ACC112 (cell line): ENCODE measurements at regions not wholly inside any gene's neighbourhood (a gene's known extent, or its start where the extent isn't known, plus 50 kb on each side); places are given as distances from the start of the nearest gene placed in this dataset.

Experiments
- H2AFZ ChIP-seq: fragments of 200-600 bp; sonication (generic); one replicate; pipeline ENCODE4 v1.6.0; 2017; ENCODE audit warnings: antibody characterized with exemption, low read length; ENCODE audit not compliant: unreplicated experiment
- H3K27ac ChIP-seq: fragments of 200-600 bp; sonication (generic); 2 replicates; pipeline ENCODE4 v1.5.1; 2014; ENCODE audit warnings: low read depth, mild to moderate bottlenecking, antibody characterized with exemption, low read length, moderate library complexity
- H3K27me3 ChIP-seq: fragments of 200-600 bp; sonication (generic); 2 replicates; pipeline ENCODE4 v1.6.1; 2014; ENCODE audit warnings: mild to moderate bottlenecking, antibody characterized with exemption, low read length, moderate library complexity, mixed read lengths; ENCODE audit not compliant: insufficient read depth
- H3K36me3 ChIP-seq: fragments of 200-600 bp; sonication (generic); 2 replicates; pipeline ENCODE4 v1.6.1; 2016; ENCODE audit warnings: mild to moderate bottlenecking, antibody characterized with exemption, low read length, moderate library complexity, mixed read lengths; ENCODE audit not compliant: insufficient read depth
- H3K4me1 ChIP-seq: fragments of 200-600 bp; sonication (generic); one replicate; pipeline ENCODE4 v1.6.1; 2016; ENCODE audit warnings: low read length, mixed read lengths; ENCODE audit not compliant: insufficient read depth, unreplicated experiment, control insufficient read depth
- H3K4me3 ChIP-seq: fragments of 200-600 bp; sonication (generic); 2 replicates; pipeline ENCODE4 v1.5.1; 2014; ENCODE audit warnings: mild to moderate bottlenecking, low read depth, low read length
- H3K79me2 ChIP-seq: fragments of 200-600 bp; sonication (generic); one replicate; pipeline ENCODE4 v1.6.0; 2016; ENCODE audit warnings: low read length; ENCODE audit not compliant: control insufficient read depth, unreplicated experiment, insufficient read depth

DNA sequence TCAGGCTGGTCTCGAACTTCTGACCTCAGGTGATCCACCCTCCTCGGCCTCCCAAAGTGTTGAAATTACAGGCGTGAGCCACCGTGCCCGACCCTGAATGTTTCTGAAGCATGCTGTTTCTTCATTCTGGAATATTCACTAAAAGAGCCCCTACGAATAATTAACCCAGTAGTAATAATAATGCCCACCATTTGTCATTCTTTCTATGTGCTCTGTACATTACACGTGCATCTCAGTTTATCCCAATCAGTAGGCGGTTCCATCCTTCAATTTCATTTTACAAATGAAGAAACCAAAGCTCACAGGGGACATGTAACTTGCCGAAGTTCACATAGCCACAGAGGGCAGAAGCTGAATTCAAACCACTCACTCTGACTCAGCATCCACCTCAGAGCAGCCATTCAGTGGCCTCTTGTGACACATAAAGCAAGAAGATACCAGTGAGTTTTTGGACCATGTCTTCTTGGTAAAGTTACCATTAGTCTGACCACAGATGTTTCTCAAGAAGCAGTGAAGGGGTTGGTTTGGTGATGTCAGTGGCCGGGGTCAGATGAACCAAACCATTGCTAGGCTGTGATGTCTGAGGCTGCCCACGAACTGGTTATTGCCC lies 71.9 kb upstream of the DUSP5 start:
- H3K4me3 ChIP-seq, result no peak overlapping the region
- H2AFZ ChIP-seq, result no peak overlapping the region
- H3K4me1 ChIP-seq, result peaks cover 87% of the 10 kb centered on the region
- H3K79me2 ChIP-seq, result no peaks in the 10 kb centered on the region
- no peaks in the 10 kb centered on the region for H3K27me3 ChIP-seq
- no peaks in the 10 kb centered on the region for H3K36me3 ChIP-seq
- peak overlapping the region; percentile 98 for H3K27ac ChIP-seq

DNA sequence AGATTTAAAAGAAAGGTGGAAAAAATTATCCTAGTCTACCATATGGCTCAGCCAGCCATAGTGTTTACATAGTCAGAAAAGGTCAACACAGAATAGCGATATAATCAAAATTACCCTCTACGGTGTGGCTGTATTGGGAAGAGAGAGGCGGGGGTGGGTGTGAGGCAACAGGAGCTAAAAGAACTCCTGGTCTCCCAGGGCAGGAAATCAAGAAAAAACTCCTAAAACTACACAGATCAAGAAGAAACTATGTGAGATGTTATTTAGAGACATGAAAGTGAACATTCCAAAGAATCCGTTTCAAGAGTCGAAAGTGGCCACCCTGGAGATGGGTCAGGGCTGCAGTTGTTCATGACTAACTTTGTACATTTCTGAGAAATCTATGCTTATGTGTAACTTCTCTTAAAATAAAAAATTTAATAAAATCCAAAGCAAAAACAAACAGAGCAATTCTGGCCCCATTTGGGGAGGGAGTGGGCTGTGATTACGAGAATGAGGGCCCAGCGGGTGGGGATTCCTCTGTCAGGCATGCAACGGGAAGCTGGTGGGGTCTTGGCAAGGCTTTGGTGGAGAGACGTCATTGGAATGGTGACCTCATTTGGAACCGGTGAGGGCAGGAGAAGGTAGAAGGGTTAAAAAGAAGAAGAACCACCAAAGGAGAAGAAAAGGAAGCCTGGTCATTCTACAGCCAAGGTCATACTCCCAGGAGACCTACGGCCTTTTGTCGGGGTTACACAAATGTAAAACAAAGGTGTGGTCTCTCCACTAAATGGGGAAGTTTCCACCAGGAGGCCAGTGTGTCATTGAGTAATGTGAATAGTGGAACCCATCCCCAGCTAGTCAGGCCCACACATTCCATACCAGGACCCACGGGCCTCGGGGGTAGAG lies 71.2 kb upstream of the DUSP5 start:
- Histone ChIP-seq H3K79me2 (no peaks in the 10 kb centered on the region), H2AFZ (peak overlapping the region; percentile 71), H3K4me1 (peaks cover 79% of the 10 kb centered on the region), H3K36me3 (no peaks in the 10 kb centered on the region), H3K27me3 (no peaks in the 10 kb centered on the region), H3K27ac (peak overlapping the region; percentile 98), H3K4me3 (no peak overlapping the region)

DNA sequence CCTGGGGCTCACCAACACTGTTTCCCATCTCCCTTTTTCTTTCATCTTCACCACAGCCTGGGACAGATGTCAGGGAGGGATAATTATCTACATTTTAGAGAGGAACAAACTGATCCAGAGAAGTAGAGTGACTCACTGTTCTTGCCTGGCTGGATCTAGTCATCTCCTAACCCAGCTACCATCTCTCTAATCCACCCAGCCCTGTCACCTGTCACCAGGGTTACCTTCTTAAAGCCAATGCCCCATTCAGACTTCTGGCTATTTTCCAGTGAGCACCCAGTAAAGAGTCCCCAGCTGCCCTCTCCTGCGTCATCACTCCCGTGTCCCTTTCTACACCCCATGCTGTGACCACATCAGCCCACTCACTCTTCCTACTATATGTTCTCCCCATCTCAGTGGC lies 68.4 kb upstream of the DUSP5 start:
- Histone ChIP-seq H3K79me2 (no peaks in the 10 kb centered on the region), H3K36me3 (no peaks in the 10 kb centered on the region), H3K4me3 (no peak overlapping the region), H3K27ac (peak overlapping the region; percentile 98), H3K27me3 (no peaks in the 10 kb centered on the region), H3K4me1 (peaks cover 58% of the 10 kb centered on the region), H2AFZ (no peak overlapping the region)

- H3K27ac ChIP-seq, result no peak overlapping the region
- H3K79me2 ChIP-seq, result no peaks in the 10 kb centered on the region
- no peaks in the 10 kb centered on the region for H3K27me3 ChIP-seq
- no peak overlapping the region for H2AFZ ChIP-seq
- H3K4me1 ChIP-seq, result peaks cover 51% of the 10 kb centered on the region
- no peaks in the 10 kb centered on the region for H3K36me3 ChIP-seq
- no peak overlapping the region for H3K4me3 ChIP-seq
Measured at GRCh38 chr10:110430340-110431273, 67.1 kb upstream of the DUSP5 start.

DNA sequence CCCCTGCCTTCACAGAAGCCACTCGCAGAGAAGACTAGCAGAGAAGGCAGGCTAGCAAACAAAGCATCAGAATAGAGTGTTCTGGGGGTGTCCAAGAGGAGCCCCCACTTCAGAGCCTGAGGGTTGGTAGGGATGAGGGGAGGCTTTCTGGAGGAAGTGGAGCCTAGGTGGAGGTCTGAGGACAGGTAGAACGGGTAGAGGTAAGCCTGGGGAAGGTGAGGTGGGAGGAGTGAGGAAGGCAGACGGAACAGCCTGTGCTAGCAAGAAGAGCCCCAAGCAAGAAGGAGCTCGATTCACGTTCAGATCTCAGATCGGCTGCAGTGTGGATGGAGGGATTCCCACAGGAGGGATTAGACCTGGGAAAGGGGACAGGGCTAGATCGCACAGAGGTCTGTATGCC lies 66.0 kb upstream of the DUSP5 start:
- H3K27me3 ChIP-seq, result no peaks in the 10 kb centered on the region
- peaks cover 41% of the 10 kb centered on the region for H3K4me1 ChIP-seq
- no peak overlapping the region for H3K27ac ChIP-seq
- H3K4me3 ChIP-seq, result no peak overlapping the region
- no peak overlapping the region for H2AFZ ChIP-seq
- no peaks in the 10 kb centered on the region for H3K36me3 ChIP-seq
- no peaks in the 10 kb centered on the region for H3K79me2 ChIP-seq

DNA sequence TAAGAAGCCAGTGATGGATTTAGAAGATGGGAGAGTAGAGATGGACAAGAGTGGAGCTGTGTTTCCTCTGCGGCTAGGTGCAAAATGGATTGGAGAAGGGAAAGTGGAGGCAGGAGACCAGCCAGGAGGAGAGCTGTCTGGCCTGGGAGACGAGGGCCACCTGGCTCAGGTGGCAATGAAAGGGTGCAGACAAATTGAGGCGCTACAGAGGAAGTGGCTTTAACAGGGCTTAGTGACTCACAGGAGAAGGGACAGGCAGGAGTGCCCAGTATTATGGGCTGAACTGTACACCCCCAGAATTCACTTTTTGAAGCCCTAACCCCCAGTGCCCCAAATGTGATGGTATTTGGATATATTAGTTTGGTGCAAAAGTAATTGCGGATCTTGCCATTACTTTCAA lies 65.6 kb upstream of the DUSP5 start:
- Histone ChIP-seq H3K27me3 (no peaks in the 10 kb centered on the region), H3K4me1 (peaks cover 36% of the 10 kb centered on the region), H3K36me3 (no peaks in the 10 kb centered on the region), H2AFZ (no peak overlapping the region), H3K27ac (no peak overlapping the region), H3K4me3 (no peak overlapping the region), H3K79me2 (no peaks in the 10 kb centered on the region)

DNA sequence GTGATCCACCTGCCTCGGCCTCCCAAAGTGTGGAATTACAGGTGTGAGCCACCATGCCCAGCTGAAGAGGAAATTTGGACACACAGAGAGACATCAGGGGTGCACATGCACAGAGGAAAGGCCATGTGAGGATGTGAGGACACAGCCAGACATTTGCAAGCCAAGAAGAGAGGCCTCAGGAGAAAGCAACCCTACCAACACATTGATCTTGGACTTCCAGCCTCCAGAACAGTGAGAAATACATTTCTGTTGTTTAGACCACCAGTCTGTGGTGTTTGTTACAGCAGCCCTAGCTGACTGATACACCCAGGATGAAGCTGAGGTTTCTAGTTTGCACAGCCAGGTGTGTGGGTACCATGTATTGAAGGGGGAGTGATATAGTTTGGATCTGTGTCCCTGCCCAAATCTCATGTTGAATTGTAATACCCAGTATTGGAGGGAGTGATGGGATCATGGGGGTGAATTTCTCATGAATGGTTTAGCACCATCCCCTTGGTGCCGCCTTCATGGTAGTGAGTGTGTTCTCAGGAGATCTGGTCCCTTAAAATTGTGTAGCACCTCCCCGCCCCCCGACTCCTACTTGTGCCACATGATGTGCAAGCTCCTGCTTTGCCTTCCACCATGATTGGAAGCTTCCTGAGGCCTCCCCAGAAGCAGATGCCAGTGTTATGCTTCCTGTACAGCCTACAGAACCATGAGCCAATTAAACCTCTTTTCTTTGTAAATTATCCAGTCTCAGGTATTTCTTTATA lies 64.7 kb upstream of the DUSP5 start:
- no peaks in the 10 kb centered on the region for H3K79me2 ChIP-seq
- peaks cover 29% of the 10 kb centered on the region for H3K4me1 ChIP-seq
- no peak overlapping the region for H3K27ac ChIP-seq

GRCh38 chr10:110433740-110434139 lies 64.0 kb upstream of the DUSP5 start:
- H3K36me3 ChIP-seq, result no peaks in the 10 kb centered on the region
- H3K27me3 ChIP-seq, result no peaks in the 10 kb centered on the region
- no peaks in the 10 kb centered on the region for H3K79me2 ChIP-seq
- H3K4me3 ChIP-seq, result no peak overlapping the region
- peaks cover 23% of the 10 kb centered on the region for H3K4me1 ChIP-seq
- H2AFZ ChIP-seq, result no peak overlapping the region
- no peak overlapping the region for H3K27ac ChIP-seq

More for the DNA sequence above, 64.7 kb upstream of the DUSP5 start:
- Histone ChIP-seq H3K36me3 (no peaks in the 10 kb centered on the region), H3K4me3 (no peak overlapping the region), H3K27me3 (no peaks in the 10 kb centered on the region), H2AFZ (no peak overlapping the region)

DNA sequence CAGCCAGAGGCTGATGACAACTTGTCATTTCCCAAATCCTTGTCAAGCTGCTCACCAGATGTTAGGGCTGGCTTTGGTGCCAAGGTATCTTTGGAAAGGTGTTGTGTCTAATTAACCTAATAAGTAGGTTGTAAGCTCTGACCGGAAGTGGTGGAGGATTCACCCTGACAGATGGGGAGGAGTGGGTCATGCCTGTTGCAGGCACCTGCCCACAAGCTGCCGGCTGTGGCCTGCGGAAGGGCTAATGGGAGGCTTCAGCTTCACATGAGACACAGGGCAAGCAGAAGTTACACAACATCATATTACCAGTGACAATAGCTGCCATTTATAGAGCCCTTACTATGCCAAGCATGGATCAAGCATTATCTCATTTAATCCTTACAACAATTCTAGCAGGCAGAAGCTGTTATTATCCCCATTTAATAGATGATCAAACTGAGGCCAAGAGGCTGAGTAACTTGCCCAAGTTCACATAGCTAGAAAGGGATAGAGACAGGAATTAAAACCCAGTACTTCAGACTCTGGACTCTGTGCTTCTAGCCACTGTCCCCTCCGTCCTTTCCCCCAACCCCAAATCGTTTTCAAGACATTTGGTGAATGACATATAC lies 63.1 kb upstream of the DUSP5 start:
- Histone ChIP-seq H3K4me3 (no peak overlapping the region), H3K36me3 (no peaks in the 10 kb centered on the region), H3K4me1 (peaks cover 14% of the 10 kb centered on the region), H3K79me2 (no peaks in the 10 kb centered on the region), H2AFZ (no peak overlapping the region), H3K27me3 (no peaks in the 10 kb centered on the region), H3K27ac (no peak overlapping the region)
